Peyer's patch (tissue), 4 donors: ENCODE measurements at regions not wholly inside any gene's neighbourhood (a gene's known extent, or its start where the extent isn't known, plus 50 kb on each side); places are given as distances from the start of the nearest gene placed in this dataset.

Experiments used
- CTCF ChIP-seq, 6 experiments: fragments of 450-650 bp in 4 of 6; fragments of 200-600 bp in 2 of 6; sonication (generic) in 1 of 6; IDR thresholded peaks; one replicate each; pipeline ENCODE4 v1.5.1; 2017 to 2019; ENCODE audit warnings: antibody characterized with exemption in 6 of 6, mild to moderate bottlenecking in 3 of 6, moderate library complexity in 1 of 6
- POLR2A ChIP-seq, 2 donors: fragments of 450-650 bp; IDR thresholded peaks; one replicate each; pipeline ENCODE4 v1.5.1; 2017; ENCODE audit warnings: antibody characterized with exemption in 2 of 2, mild to moderate bottlenecking in 2 of 2, moderate library complexity in 2 of 2

- no peak for TF ChIP-seq POLR2A (IDR thresholded peaks at IDR 0.05)
- TF ChIP-seq CTCF (IDR thresholded peaks at IDR 0.05) = no peak
Measured at GRCh38 chr5:8557728-8558127, 688.8 kb downstream of the MTRR start.
